ENCODE measurements at regions not wholly inside any gene's neighbourhood (a gene's known extent, or its start where the extent isn't known, plus 50 kb on each side); places are given as distances from the start of the nearest gene placed in this dataset.

GRCh38 chr7:125563964-125564529, 634.4 kb upstream of the POT1 start:
- DNase-seq (ENCODE audit: low spot score), result no peak
- Histone ChIP-seq H3K9me3 (no peaks in the 10 kb centered on the region), H3K36me3 (no peaks in the 10 kb centered on the region), H3K4me3 (no peak overlapping the region), H3K27ac (no peak overlapping the region), H3K27me3 (replicated peaks; ENCODE audit: insufficient read depth) (no peaks in the 10 kb centered on the region), H3K4me1 (replicated peaks) (no peaks in the 10 kb centered on the region)
- intact Hi-C loops (cut with DNase I), result no loop called here
- TF ChIP-seq CTCF (IDR thresholded peaks at IDR 0.05), result no peak
- 67% methylated on average over 12 of the region's 12 CpGs for WGBS

GRCh38 chr7:125563557-125563956, 633.9 kb upstream of the POT1 start:
- WGBS, result 57% methylated on average over 9 of the region's 9 CpGs
- intact Hi-C loops (cut with DNase I), result no loop called here
- Histone ChIP-seq H3K27ac (no peak overlapping the region), H3K4me3 (no peak overlapping the region), H3K27me3 (replicated peaks; ENCODE audit: insufficient read depth) (no peaks in the 10 kb centered on the region), H3K9me3 (no peaks in the 10 kb centered on the region), H3K36me3 (no peaks in the 10 kb centered on the region), H3K4me1 (replicated peaks) (no peaks in the 10 kb centered on the region)
- no peak for TF ChIP-seq CTCF (IDR thresholded peaks at IDR 0.05)
- no peak for TF ChIP-seq POLR2AphosphoS5 (IDR thresholded peaks at IDR 0.05)
- DNase-seq (ENCODE audit: low spot score), result no peak

GRCh38 chr7:125561006-125561405, 631.4 kb upstream of the POT1 start:
- 41% methylated on average over 3 of the region's 3 CpGs for WGBS
- DNase-seq (ENCODE audit: low spot score), result no peak
- intact Hi-C loops (cut with DNase I), result no loop called here

GRCh38 chr7:125559921-125560320, 630.3 kb upstream of the POT1 start:
- Histone ChIP-seq H3K4me1 (replicated peaks) (no peaks in the 10 kb centered on the region), H3K9me3 (no peaks in the 10 kb centered on the region), H3K27me3 (replicated peaks; ENCODE audit: insufficient read depth) (no peaks in the 10 kb centered on the region), H3K27ac (no peak overlapping the region), H3K36me3 (no peaks in the 10 kb centered on the region), H3K4me3 (no peak overlapping the region)
- 40% methylated on average over 2 of the region's 2 CpGs for WGBS
- intact Hi-C loops (cut with DNase I), result no loop called here
- TF ChIP-seq POLR2A (IDR thresholded peaks at IDR 0.05) (no peak), POLR2AphosphoS5 (IDR thresholded peaks at IDR 0.05) (no peak), CTCF (IDR thresholded peaks at IDR 0.05) (no peak)
- DNase-seq (ENCODE audit: low spot score), result no peak

More at GRCh38 chr7:125561006-125561405, 631.4 kb upstream of the POT1 start:
- H3K27ac ChIP-seq, result no peak overlapping the region
- TF ChIP-seq POLR2A (IDR thresholded peaks at IDR 0.05), result no peak
- TF ChIP-seq CTCF (IDR thresholded peaks at IDR 0.05), result no peak
- no peak for TF ChIP-seq POLR2AphosphoS5 (IDR thresholded peaks at IDR 0.05)
- H3K9me3 ChIP-seq, result no peaks in the 10 kb centered on the region
- no peaks in the 10 kb centered on the region for H3K36me3 ChIP-seq
- no peaks in the 10 kb centered on the region for H3K27me3 ChIP-seq (replicated peaks; ENCODE audit: insufficient read depth)
- H3K4me1 ChIP-seq (replicated peaks), result no peaks in the 10 kb centered on the region
- no peak overlapping the region for H3K4me3 ChIP-seq

GRCh38 chr7:125555916-125556315, 626.3 kb upstream of the POT1 start:
- Histone ChIP-seq H3K27me3 (replicated peaks; ENCODE audit: insufficient read depth) (no peaks in the 10 kb centered on the region), H3K4me3 (no peak overlapping the region), H3K27ac (no peak overlapping the region), H3K4me1 (replicated peaks) (no peaks in the 10 kb centered on the region), H3K36me3 (no peaks in the 10 kb centered on the region), H3K9me3 (no peaks in the 10 kb centered on the region)
- WGBS, result 71% methylated on average over 1 of the region's 1 CpG
- DNase-seq (ENCODE audit: low spot score), result no peak
- intact Hi-C loops (cut with DNase I), result no loop called here
- TF ChIP-seq POLR2AphosphoS5 (IDR thresholded peaks at IDR 0.05) (no peak), POLR2A (IDR thresholded peaks at IDR 0.05) (no peak), CTCF (IDR thresholded peaks at IDR 0.05) (no peak)

All from prostate gland (tissue), 2 donors.